DND-41 (cell line): ENCODE measurements at regions not wholly inside any gene's neighbourhood (a gene's known extent, or its start where the extent isn't known, plus 50 kb on each side); places are given as distances from the start of the nearest gene placed in this dataset.

Source experiments
- EZH2 ChIP-seq: IDR thresholded peaks from 3 replicates; pipeline ENCODE4 v1.6.1; 2012; ENCODE audit warnings: borderline replicate concordance, low read depth, mild to moderate bottlenecking, moderate library complexity, low read length, inconsistent platforms; ENCODE audit not compliant: severe bottlenecking
- TF ChIP-seq, protein P1 (sequence below): IDR thresholded peaks from 2 replicates; pipeline ENCODE4 v1.5.1; 2012; ENCODE audit warnings: borderline replicate concordance, low read length, moderate library complexity, mild to moderate bottlenecking; ENCODE audit not compliant: poor library complexity, severe bottlenecking; ENCODE audit errors: extremely low read depth

DNA sequence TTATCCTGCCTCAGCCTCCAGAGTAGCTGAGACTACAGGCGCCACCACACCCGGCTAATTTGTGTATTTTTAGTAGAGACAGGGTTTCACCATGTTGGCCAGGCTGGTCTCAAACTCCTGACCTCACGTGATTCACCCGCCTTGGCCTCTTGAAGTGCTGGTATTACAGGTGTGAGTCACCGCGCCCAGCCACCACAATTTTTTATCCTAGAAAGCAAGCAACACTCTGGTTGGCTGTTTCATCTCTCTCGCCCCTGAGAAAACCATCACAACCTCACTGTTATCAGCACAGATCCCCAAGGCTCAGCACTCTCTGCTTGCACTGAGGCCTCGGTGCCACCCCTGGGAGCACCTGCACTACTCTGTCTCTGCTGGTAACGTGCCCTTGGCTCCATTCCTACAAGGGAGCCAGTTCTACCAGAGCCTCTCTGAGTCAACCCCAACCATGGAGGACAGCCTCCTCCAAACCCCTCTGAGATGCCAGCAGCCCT, 134.8 kb upstream of the AGAP1 start:
- TF ChIP-seq, protein P1, sequence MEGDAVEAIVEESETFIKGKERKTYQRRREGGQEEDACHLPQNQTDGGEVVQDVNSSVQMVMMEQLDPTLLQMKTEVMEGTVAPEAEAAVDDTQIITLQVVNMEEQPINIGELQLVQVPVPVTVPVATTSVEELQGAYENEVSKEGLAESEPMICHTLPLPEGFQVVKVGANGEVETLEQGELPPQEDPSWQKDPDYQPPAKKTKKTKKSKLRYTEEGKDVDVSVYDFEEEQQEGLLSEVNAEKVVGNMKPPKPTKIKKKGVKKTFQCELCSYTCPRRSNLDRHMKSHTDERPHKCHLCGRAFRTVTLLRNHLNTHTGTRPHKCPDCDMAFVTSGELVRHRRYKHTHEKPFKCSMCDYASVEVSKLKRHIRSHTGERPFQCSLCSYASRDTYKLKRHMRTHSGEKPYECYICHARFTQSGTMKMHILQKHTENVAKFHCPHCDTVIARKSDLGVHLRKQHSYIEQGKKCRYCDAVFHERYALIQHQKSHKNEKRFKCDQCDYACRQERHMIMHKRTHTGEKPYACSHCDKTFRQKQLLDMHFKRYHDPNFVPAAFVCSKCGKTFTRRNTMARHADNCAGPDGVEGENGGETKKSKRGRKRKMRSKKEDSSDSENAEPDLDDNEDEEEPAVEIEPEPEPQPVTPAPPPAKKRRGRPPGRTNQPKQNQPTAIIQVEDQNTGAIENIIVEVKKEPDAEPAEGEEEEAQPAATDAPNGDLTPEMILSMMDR = no peak
- no peak for TF ChIP-seq EZH2
